ENCODE measurements at regions not wholly inside any gene's neighbourhood (a gene's known extent, or its start where the extent isn't known, plus 50 kb on each side); places are given as distances from the start of the nearest gene placed in this dataset.

- Histone ChIP-seq H3K36me3 (no peaks in the 10 kb centered on the region), H3K4me3 (ENCODE audit: low read depth, low read length) (no peak overlapping the region), H3K9me3 (no peaks in the 10 kb centered on the region), H3K4me1 (no peaks in the 10 kb centered on the region), H3K27me3 (peaks cover 11% of the 10 kb centered on the region; the same call in 1 of the 2 replicates)
- no peak for TF ChIP-seq CTCF (IDR thresholded peaks at IDR 0.05; ENCODE audit: low read depth, low read length)
- DNase-seq = no peak
Measured at GRCh38 chr14:23789696-23790095, 153.5 kb downstream of the DHRS2 start.

- peaks cover 11% of the 10 kb centered on the region; the same call in 1 of the 2 replicates for H3K27me3 ChIP-seq
- H3K9me3 ChIP-seq = no peaks in the 10 kb centered on the region
- no peaks in the 10 kb centered on the region for H3K4me1 ChIP-seq
- DNase-seq = no peak
- H3K4me3 ChIP-seq (ENCODE audit: low read depth, low read length) = no peak overlapping the region
- H3K36me3 ChIP-seq = no peaks in the 10 kb centered on the region
- TF ChIP-seq CTCF (IDR thresholded peaks at IDR 0.05; ENCODE audit: low read depth, low read length) = no peak
Measured at GRCh38 chr14:23793532-23793931, 157.4 kb downstream of the DHRS2 start.

- no peaks in the 10 kb centered on the region for H3K9me3 ChIP-seq
- no peak for DNase-seq
- no peaks in the 10 kb centered on the region for H3K4me1 ChIP-seq
- no peaks in the 10 kb centered on the region for H3K36me3 ChIP-seq
- no peak overlapping the region for H3K4me3 ChIP-seq (ENCODE audit: low read depth, low read length)
- TF ChIP-seq CTCF (IDR thresholded peaks at IDR 0.05; ENCODE audit: low read depth, low read length) = no peak
- H3K27me3 ChIP-seq = no peaks in the 10 kb centered on the region
Measured at GRCh38 chr14:23800811-23801210, 152.8 kb upstream of the DHRS4 start.

- H3K27me3 ChIP-seq = no peaks in the 10 kb centered on the region
- H3K4me1 ChIP-seq = no peaks in the 10 kb centered on the region
- DNase-seq = no peak
- no peak overlapping the region for H3K4me3 ChIP-seq (ENCODE audit: low read depth, low read length)
- no peak for TF ChIP-seq CTCF (IDR thresholded peaks at IDR 0.05; ENCODE audit: low read depth, low read length)
- H3K9me3 ChIP-seq = no peaks in the 10 kb centered on the region
- H3K36me3 ChIP-seq = no peaks in the 10 kb centered on the region
Measured at GRCh38 chr14:23801766-23802165, 151.8 kb upstream of the DHRS4 start.

- no peaks in the 10 kb centered on the region for H3K9me3 ChIP-seq
- no peak for TF ChIP-seq CTCF (IDR thresholded peaks at IDR 0.05; ENCODE audit: low read depth, low read length)
Measured at GRCh38 chr14:23804817-23805216, 148.8 kb upstream of the DHRS4 start.

GRCh38 chr14:23805761-23806160 lies 147.8 kb upstream of the DHRS4 start:
- TF ChIP-seq CTCF (IDR thresholded peaks at IDR 0.05; ENCODE audit: low read depth, low read length) = no peak
- no peak for DNase-seq
- Histone ChIP-seq H3K4me3 (ENCODE audit: low read depth, low read length) (no peak overlapping the region), H3K9me3 (no peaks in the 10 kb centered on the region), H3K36me3 (no peaks in the 10 kb centered on the region), H3K27me3 (no peaks in the 10 kb centered on the region), H3K4me1 (no peaks in the 10 kb centered on the region)

More at GRCh38 chr14:23804817-23805216, 148.8 kb upstream of the DHRS4 start:
- Histone ChIP-seq H3K27me3 (no peaks in the 10 kb centered on the region), H3K4me3 (ENCODE audit: low read depth, low read length) (no peak overlapping the region), H3K36me3 (no peaks in the 10 kb centered on the region), H3K4me1 (no peaks in the 10 kb centered on the region)
- DNase-seq = no peak
